GM21528 (cell line): ENCODE measurements at regions not wholly inside any gene's neighbourhood (a gene's known extent, or its start where the extent isn't known, plus 50 kb on each side); places are given as distances from the start of the nearest gene placed in this dataset.

Experiments used
- ATAC-seq: cut with Tn5 transposase; IDR thresholded peaks from one replicate; pipeline ENCODE4 v1.9.1; 2021; ENCODE audit warnings: mild to moderate bottlenecking, moderate library complexity; ENCODE audit not compliant: unreplicated experiment, low FRiP score

GRCh38 chr20:59526242-59527225 lies 77.8 kb upstream of the PHACTR3 start:
- no peak for ATAC-seq

GRCh38 chr20:59530782-59531181 lies 73.6 kb upstream of the PHACTR3 start:
- ATAC-seq, result no peak

GRCh38 chr20:59537991-59538390 lies 66.3 kb upstream of the PHACTR3 start:
- ATAC-seq, result no peak

- ATAC-seq, result no peak
Measured at GRCh38 chr20:59547596-59547995, 56.7 kb upstream of the PHACTR3 start.
